HEK293 (cell line): ENCODE measurements at regions not wholly inside any gene's neighbourhood (a gene's known extent, or its start where the extent isn't known, plus 50 kb on each side); places are given as distances from the start of the nearest gene placed in this dataset.

ENCODE experiments used
- KLF9 ChIP-seq: fragments of 450-650 bp; formaldehyde crosslinking; IDR thresholded peaks from 2 replicates; pipeline ENCODE4 v1.5.1; 2016; ENCODE audit warnings: missing biosample characterization, missing genetic modification characterization, low read depth
- ZBTB8A ChIP-seq: fragments of 450-650 bp; formaldehyde crosslinking; IDR thresholded peaks from 2 replicates; pipeline ENCODE4 v1.5.1; 2016; ENCODE audit warnings: missing biosample characterization, missing genetic modification characterization
- ZNF324 ChIP-seq: fragments of 450-650 bp; formaldehyde crosslinking; IDR thresholded peaks from 2 replicates; pipeline ENCODE4 v1.5.1; 2016; ENCODE audit warnings: missing biosample characterization, missing genetic modification characterization
- TF ChIP-seq, protein P1 (sequence below): fragments of 450-650 bp; formaldehyde crosslinking; IDR thresholded peaks from 2 replicates; pipeline ENCODE4 v1.5.1; 2016; ENCODE audit warnings: missing biosample characterization, missing genetic modification characterization
- TF ChIP-seq, protein P2 (sequence below): fragments of 450-650 bp; formaldehyde crosslinking; conservative IDR thresholded peaks from 2 replicates; pipeline ENCODE4 v1.5.1; 2016; ENCODE audit warnings: low read depth, missing biosample characterization, missing genetic modification characterization
- TF ChIP-seq, protein P3 (sequence below): IDR thresholded peaks from 2 replicates; pipeline ENCODE4 v1.6.1; 2011; ENCODE audit warnings: mild to moderate bottlenecking, low read depth, low read length, borderline replicate concordance
- TF ChIP-seq, protein P4 (sequence below): fragments of 450-650 bp; formaldehyde crosslinking; IDR thresholded peaks from 2 replicates; pipeline ENCODE4 v1.5.1; 2016; ENCODE audit warnings: missing biosample characterization, missing genetic modification characterization

DNA sequence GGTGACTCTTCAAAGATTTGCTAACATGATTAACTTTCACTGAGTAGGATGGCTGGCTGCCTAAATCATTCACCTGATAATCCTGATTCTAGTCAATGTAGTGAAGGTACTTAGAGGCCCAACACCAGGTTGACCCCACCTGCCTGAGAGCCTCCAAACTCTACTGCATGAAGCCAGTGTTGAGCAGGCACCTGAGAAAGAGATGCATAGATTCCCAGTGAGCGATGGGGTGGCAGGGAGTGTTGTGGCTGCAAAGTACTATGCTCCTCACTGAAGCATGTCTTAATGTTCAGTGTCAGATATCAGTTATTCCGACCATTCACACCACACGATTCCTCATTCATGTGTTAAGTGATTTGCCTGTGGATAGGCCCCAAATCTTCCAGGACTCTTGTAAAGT, 804.4 kb downstream of the TLE4 start:
- TF ChIP-seq, protein P1, sequence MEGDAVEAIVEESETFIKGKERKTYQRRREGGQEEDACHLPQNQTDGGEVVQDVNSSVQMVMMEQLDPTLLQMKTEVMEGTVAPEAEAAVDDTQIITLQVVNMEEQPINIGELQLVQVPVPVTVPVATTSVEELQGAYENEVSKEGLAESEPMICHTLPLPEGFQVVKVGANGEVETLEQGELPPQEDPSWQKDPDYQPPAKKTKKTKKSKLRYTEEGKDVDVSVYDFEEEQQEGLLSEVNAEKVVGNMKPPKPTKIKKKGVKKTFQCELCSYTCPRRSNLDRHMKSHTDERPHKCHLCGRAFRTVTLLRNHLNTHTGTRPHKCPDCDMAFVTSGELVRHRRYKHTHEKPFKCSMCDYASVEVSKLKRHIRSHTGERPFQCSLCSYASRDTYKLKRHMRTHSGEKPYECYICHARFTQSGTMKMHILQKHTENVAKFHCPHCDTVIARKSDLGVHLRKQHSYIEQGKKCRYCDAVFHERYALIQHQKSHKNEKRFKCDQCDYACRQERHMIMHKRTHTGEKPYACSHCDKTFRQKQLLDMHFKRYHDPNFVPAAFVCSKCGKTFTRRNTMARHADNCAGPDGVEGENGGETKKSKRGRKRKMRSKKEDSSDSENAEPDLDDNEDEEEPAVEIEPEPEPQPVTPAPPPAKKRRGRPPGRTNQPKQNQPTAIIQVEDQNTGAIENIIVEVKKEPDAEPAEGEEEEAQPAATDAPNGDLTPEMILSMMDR (tag by site-specific recombination) = no peak
- TF ChIP-seq, protein P2, sequence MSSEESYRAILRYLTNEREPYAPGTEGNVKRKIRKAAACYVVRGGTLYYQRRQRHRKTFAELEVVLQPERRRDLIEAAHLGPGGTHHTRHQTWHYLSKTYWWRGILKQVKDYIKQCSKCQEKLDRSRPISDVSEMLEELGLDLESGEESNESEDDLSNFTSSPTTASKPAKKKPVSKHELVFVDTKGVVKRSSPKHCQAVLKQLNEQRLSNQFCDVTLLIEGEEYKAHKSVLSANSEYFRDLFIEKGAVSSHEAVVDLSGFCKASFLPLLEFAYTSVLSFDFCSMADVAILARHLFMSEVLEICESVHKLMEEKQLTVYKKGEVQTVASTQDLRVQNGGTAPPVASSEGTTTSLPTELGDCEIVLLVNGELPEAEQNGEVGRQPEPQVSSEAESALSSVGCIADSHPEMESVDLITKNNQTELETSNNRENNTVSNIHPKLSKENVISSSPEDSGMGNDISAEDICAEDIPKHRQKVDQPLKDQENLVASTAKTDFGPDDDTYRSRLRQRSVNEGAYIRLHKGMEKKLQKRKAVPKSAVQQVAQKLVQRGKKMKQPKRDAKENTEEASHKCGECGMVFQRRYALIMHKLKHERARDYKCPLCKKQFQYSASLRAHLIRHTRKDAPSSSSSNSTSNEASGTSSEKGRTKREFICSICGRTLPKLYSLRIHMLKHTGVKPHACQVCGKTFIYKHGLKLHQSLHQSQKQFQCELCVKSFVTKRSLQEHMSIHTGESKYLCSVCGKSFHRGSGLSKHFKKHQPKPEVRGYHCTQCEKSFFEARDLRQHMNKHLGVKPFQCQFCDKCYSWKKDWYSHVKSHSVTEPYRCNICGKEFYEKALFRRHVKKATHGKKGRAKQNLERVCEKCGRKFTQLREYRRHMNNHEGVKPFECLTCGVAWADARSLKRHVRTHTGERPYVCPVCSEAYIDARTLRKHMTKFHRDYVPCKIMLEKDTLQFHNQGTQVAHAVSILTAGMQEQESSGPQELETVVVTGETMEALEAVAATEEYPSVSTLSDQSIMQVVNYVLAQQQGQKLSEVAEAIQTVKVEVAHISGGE (tag by site-specific recombination) = no peak
- TF ChIP-seq ZNF324 (tag by site-specific recombination) (no peak), KLF9 (no peak), ZBTB8A (tag by site-specific recombination) (no peak)
- TF ChIP-seq, protein P3, sequence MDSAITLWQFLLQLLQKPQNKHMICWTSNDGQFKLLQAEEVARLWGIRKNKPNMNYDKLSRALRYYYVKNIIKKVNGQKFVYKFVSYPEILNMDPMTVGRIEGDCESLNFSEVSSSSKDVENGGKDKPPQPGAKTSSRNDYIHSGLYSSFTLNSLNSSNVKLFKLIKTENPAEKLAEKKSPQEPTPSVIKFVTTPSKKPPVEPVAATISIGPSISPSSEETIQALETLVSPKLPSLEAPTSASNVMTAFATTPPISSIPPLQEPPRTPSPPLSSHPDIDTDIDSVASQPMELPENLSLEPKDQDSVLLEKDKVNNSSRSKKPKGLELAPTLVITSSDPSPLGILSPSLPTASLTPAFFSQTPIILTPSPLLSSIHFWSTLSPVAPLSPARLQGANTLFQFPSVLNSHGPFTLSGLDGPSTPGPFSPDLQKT = no peak
- TF ChIP-seq, protein P4, sequence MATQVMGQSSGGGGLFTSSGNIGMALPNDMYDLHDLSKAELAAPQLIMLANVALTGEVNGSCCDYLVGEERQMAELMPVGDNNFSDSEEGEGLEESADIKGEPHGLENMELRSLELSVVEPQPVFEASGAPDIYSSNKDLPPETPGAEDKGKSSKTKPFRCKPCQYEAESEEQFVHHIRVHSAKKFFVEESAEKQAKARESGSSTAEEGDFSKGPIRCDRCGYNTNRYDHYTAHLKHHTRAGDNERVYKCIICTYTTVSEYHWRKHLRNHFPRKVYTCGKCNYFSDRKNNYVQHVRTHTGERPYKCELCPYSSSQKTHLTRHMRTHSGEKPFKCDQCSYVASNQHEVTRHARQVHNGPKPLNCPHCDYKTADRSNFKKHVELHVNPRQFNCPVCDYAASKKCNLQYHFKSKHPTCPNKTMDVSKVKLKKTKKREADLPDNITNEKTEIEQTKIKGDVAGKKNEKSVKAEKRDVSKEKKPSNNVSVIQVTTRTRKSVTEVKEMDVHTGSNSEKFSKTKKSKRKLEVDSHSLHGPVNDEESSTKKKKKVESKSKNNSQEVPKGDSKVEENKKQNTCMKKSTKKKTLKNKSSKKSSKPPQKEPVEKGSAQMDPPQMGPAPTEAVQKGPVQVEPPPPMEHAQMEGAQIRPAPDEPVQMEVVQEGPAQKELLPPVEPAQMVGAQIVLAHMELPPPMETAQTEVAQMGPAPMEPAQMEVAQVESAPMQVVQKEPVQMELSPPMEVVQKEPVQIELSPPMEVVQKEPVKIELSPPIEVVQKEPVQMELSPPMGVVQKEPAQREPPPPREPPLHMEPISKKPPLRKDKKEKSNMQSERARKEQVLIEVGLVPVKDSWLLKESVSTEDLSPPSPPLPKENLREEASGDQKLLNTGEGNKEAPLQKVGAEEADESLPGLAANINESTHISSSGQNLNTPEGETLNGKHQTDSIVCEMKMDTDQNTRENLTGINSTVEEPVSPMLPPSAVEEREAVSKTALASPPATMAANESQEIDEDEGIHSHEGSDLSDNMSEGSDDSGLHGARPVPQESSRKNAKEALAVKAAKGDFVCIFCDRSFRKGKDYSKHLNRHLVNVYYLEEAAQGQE (tag by site-specific recombination) = no peak
